Suprapubic skin (tissue), 4 donors: ENCODE measurements at regions not wholly inside any gene's neighbourhood (a gene's known extent, or its start where the extent isn't known, plus 50 kb on each side); places are given as distances from the start of the nearest gene placed in this dataset.

Experiments
- CTCF ChIP-seq, 2 donors: fragments of 200-600 bp in 1 of 2; fragments of 450-650 bp in 1 of 2; sonication (generic) in 1 of 2; IDR thresholded peaks; one replicate each; pipeline ENCODE4 v1.5.1; 2016 to 2019; ENCODE audit warnings: antibody characterized with exemption in 2 of 2, mild to moderate bottlenecking in 1 of 2, moderate library complexity in 1 of 2
- EP300 ChIP-seq: sonication (generic); formaldehyde crosslinking; IDR thresholded peaks from one replicate; pipeline ENCODE4 v1.6.1; 2017; ENCODE audit warnings: antibody characterized with exemption
- POLR2A ChIP-seq, 2 donors: fragments of 450-650 bp; IDR thresholded peaks; one replicate each; pipeline ENCODE4 v1.6.1; 2017; ENCODE audit warnings: antibody characterized with exemption in 2 of 2, mild to moderate bottlenecking in 2 of 2, moderate library complexity in 2 of 2
- POLR2AphosphoS5 ChIP-seq, 3 donors: sonication (generic); formaldehyde crosslinking; IDR thresholded peaks; one replicate each; pipeline ENCODE4 v1.6.1; 2017; ENCODE audit warnings: antibody characterized with exemption in 3 of 3

GRCh38 chr13:34358811-34359513 is 541.0 kb downstream of the RFC3 start:
- TF ChIP-seq CTCF (IDR thresholded peaks at IDR 0.05) (no peak), EP300 (no peak), POLR2A (IDR thresholded peaks at IDR 0.05) (no peak), POLR2AphosphoS5 (IDR thresholded peaks at IDR 0.05) (no peak)
